CD4-positive, alpha-beta T cell treated with Interleukin-6 for 4 hours (primary cell): ENCODE measurements at regions not wholly inside any gene's neighbourhood (a gene's known extent, or its start where the extent isn't known, plus 50 kb on each side); places are given as distances from the start of the nearest gene placed in this dataset.

Source experiments
- DNase-seq: peaks from one replicate; pipeline ENCODE4 v3.0.0-alpha.2; 2020; ENCODE audit warnings: mixed read lengths

GRCh38 chr6:122524056-122524455, 52.4 kb upstream of the SERINC1 start:
- no peak for DNase-seq

- DNase-seq: peak; percentile 62
These were observed 58.9 kb upstream of the SERINC1 start for GRCh38 chr6:122530440-122531046.

DNA sequence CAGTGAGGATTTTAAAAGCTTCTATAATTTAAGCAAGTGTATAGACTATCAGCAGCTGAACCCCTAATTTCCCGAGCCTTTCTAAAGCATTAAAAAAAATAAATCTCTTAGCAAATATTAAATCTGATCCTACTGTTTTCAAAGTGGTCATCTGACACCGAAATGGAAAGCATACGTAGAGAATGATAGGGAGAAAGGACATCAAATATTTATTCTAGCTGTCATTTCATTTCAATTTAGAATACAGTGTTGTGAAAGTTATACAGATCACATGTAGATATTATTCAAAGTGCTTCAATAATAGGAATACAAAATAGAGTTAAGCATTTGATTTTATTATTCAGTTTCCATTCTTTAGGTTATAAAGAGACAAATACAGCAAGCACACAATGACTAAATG, 61.9 kb upstream of the PKIB start:
- DNase-seq: no peak

DNA sequence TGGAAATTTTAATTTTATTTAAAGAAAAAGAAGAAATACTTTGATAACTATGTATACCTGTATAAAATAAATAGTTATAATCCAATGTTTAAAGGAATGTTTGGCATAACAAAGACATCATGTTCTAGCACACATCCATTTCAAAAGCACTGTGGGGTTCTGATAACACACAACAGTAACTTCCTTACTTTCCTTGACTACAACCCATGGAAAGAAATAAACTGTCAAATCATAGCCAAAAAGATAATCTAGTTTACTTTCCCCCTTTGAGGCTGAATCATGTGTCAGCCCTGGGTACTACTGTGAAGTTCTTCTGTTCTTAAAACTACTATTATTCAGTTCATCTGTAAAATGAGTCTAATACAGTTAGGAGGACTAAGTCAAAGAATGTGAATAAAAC, 61.4 kb upstream of the PKIB start:
- no peak for DNase-seq

DNA sequence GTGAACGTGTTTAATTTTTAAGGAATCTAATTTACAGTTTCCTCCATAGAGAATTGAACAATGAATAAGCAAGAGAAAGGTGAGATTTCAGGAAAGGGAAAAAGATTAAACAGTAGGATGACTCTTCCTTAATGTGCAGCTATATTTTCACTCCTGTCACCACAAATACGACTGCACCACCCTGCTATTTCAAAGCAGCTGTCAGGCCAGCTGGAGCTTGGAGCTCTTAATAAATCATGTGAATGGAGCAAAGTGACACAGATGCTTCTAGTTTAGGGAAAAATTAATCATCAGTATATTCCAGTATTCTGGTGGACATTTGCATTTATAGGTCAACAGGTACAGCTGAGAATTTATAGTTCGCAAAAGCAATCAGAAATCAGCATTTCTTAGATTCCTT, 56.5 kb upstream of the PKIB start:
- DNase-seq: no peak

GRCh38 chr6:122555561-122555960, 54.6 kb upstream of the PKIB start:
- no peak for DNase-seq

- DNase-seq: no peak
These were observed 52.1 kb upstream of the PKIB start for GRCh38 chr6:122558080-122558479.
